ENCODE measurements at regions not wholly inside any gene's neighbourhood (a gene's known extent, or its start where the extent isn't known, plus 50 kb on each side); places are given as distances from the start of the nearest gene placed in this dataset.

- TF ChIP-seq CTCF (IDR thresholded peaks at IDR 0.05): no peak
- TF ChIP-seq POLR2A (IDR thresholded peaks at IDR 0.05): no peak
- no peak for TF ChIP-seq EP300 (IDR thresholded peaks at IDR 0.05)
These were observed 535.3 kb downstream of the GALC start for GRCh38 chr14:87457720-87458119.
